KOPT-K1 (cell line): ENCODE measurements at regions not wholly inside any gene's neighbourhood (a gene's known extent, or its start where the extent isn't known, plus 50 kb on each side); places are given as distances from the start of the nearest gene placed in this dataset.

Experiments used
- H3K27ac ChIP-seq: fragments of 200-600 bp; sonication (generic); 2 replicates; pipeline ENCODE4 v1.5.1; 2016; ENCODE audit warnings: antibody characterized with exemption, mild to moderate bottlenecking, low read depth, low read length; ENCODE audit not compliant: poor library complexity, severe bottlenecking
- H3K36me3 ChIP-seq: fragments of 200-600 bp; sonication (generic); 2 replicates; pipeline ENCODE4 v1.5.1; 2017; ENCODE audit warnings: antibody characterized with exemption, mild to moderate bottlenecking, low read length, moderate library complexity; ENCODE audit not compliant: insufficient read depth
- H3K9me3 ChIP-seq: fragments of 200-600 bp; sonication (generic); 2 replicates; pipeline ENCODE4 v1.5.1; 2017; ENCODE audit warnings: antibody characterized with exemption, low read length, mild to moderate bottlenecking; ENCODE audit not compliant: insufficient read depth, poor library complexity, severe bottlenecking

GRCh38 chr2:45337481-45337880, 273.6 kb downstream of the SRBD1 start:
- no peaks in the 10 kb centered on the region for H3K9me3 ChIP-seq
- no peak overlapping the region for H3K27ac ChIP-seq
- H3K36me3 ChIP-seq: no peaks in the 10 kb centered on the region

DNA sequence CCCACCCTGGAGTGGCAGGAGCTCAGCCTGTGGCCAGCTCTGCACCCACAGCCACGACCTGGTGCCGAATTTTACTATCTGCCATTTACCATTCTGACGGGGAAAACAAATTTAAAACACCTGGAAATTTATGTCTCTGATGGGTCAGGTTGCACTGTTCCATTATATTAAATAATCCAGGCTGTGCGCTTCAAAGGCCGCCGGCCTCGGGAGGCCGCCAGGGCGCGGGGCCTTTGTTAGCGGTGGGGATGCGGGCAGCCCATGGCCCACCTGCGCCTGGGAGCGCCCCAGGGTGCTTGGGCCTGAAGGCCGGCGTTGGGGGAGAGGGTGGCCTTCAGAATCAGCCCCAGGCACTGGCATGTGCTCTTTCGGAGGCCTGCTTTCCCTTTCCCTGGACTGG, 276.9 kb downstream of the SRBD1 start:
- H3K27ac ChIP-seq: no peak overlapping the region
- no peaks in the 10 kb centered on the region for H3K9me3 ChIP-seq
- H3K36me3 ChIP-seq: no peaks in the 10 kb centered on the region

- H3K27ac ChIP-seq: no peak overlapping the region
- no peaks in the 10 kb centered on the region for H3K9me3 ChIP-seq
- H3K36me3 ChIP-seq: no peaks in the 10 kb centered on the region
Measured at GRCh38 chr2:45332567-45332966, 278.5 kb downstream of the SRBD1 start.

- Histone ChIP-seq H3K27ac (no peak overlapping the region), H3K9me3 (no peaks in the 10 kb centered on the region), H3K36me3 (no peaks in the 10 kb centered on the region)
Measured at GRCh38 chr2:45332094-45332493, 279.0 kb downstream of the SRBD1 start.

GRCh38 chr2:45331410-45331786, 279.7 kb downstream of the SRBD1 start:
- no peaks in the 10 kb centered on the region for H3K9me3 ChIP-seq

DNA sequence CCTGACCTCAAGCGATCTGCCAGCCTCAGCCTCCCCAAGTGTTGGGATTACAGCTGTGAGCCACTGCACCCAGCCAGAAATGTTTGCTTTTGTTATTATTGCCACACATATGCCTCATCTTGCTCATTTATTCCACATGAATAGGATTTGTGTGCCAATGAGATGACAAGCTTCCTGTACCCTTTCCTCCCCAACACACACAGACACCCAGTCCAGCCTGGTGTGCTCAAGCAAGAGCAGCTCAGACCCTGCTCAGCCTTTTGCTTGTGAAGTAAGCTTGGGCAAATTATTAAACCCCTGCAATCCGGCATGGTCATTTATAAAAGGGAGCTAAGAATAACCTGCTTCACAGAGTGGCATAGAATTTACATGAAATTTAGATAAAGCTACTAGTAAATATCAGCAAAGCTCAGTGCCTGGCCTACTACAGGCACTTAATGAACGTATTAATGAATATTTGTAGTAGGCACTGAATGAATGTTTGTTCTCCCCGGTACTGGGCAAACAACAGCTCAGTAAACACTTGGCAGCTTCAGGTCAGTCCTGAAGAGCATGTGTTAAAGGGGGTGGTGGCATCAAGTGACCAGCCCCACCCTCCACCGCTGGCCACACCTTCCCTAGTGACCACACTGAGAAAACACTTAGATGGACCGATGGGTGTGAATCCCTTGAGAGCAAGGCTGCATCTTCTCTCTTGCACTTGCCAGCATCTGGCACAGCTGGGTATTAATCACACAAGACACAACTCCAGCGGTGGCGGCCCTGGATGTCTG, 280.2 kb downstream of the SRBD1 start:
- Histone ChIP-seq H3K36me3 (no peaks in the 10 kb centered on the region), H3K27ac (no peak overlapping the region), H3K9me3 (no peaks in the 10 kb centered on the region)

More at GRCh38 chr2:45331410-45331786, 279.7 kb downstream of the SRBD1 start:
- Histone ChIP-seq H3K36me3 (no peaks in the 10 kb centered on the region), H3K27ac (no peak overlapping the region)

DNA sequence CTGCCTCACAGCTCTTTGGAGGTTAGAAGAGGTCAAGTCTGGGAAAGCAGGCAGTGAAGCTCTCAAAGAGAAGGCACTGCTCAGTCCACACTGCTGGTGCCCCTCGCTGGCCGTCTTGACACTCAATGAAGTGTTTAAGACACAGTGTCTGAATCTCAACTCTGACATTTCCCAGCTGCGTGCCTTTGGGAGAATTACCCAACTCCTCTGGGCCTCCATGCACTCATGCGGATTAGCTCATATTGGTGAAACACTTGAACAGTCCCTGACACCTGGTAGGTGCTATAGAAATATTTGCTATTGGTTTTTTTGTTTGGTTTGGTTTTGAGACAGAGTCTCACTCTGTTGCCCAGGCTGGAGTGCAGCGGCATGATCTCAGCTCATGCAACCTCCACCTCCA, 281.0 kb downstream of the SRBD1 start:
- Histone ChIP-seq H3K9me3 (no peaks in the 10 kb centered on the region), H3K36me3 (no peaks in the 10 kb centered on the region), H3K27ac (no peak overlapping the region)

- H3K36me3 ChIP-seq: no peaks in the 10 kb centered on the region
- H3K27ac ChIP-seq: no peak overlapping the region
- peaks cover 3% of the 10 kb centered on the region for H3K9me3 ChIP-seq
Measured at GRCh38 chr2:45329045-45329677, 281.9 kb downstream of the SRBD1 start.

DNA sequence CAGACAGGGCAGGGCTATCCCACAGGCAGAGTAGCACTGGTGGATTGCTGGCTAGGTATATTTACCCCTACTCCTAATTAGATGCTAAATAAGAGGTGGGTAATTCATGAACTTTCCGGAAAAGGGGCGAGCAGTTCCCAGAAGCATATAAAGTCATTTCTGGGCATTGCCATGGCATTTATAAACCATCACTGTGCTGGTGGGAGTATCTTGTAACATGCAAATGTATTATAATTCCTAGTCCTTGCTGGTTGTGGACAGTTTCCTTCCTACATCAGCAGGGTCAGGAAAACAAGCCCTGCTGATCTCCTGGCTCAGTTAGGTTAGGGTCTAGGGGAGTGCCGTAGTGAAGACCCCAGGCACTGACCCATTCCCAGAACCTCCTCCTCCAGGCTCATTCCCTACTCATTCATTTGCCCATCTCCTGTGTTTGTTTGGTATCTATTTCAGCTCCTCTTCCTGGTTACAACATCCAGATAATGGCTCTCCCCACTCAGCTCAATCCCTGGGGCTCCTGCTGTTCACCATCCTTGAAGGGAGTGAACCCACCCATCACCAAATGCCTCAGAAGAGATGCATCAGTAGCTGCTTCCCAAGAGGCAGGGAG, 282.7 kb downstream of the SRBD1 start:
- Histone ChIP-seq H3K27ac (no peak overlapping the region), H3K9me3 (peaks cover 11% of the 10 kb centered on the region), H3K36me3 (no peaks in the 10 kb centered on the region)

GRCh38 chr2:45323344-45323743, 287.7 kb downstream of the SRBD1 start:
- Histone ChIP-seq H3K27ac (no peak overlapping the region), H3K36me3 (no peaks in the 10 kb centered on the region), H3K9me3 (peaks cover 13% of the 10 kb centered on the region)

DNA sequence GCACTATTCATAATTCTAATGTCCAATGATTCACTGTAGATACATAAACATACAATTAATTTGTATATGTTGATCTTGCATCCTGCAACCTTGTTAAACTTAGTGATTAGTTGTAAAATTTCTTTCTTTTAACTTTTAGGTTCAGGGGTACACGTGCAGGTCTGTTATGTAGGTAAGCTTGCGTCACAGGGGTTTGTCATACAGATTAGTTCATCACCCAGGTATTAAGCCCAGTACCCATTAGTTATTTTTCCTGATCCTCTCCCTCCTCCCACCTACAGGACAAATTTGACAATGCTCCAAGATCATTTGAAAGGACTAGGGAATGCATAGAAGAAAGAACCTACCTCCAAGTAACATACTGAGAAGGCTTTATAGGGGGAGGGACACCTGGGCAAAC, 290.1 kb downstream of the SRBD1 start:
- Histone ChIP-seq H3K36me3 (no peaks in the 10 kb centered on the region), H3K27ac (no peak overlapping the region), H3K9me3 (peaks cover 13% of the 10 kb centered on the region)

DNA sequence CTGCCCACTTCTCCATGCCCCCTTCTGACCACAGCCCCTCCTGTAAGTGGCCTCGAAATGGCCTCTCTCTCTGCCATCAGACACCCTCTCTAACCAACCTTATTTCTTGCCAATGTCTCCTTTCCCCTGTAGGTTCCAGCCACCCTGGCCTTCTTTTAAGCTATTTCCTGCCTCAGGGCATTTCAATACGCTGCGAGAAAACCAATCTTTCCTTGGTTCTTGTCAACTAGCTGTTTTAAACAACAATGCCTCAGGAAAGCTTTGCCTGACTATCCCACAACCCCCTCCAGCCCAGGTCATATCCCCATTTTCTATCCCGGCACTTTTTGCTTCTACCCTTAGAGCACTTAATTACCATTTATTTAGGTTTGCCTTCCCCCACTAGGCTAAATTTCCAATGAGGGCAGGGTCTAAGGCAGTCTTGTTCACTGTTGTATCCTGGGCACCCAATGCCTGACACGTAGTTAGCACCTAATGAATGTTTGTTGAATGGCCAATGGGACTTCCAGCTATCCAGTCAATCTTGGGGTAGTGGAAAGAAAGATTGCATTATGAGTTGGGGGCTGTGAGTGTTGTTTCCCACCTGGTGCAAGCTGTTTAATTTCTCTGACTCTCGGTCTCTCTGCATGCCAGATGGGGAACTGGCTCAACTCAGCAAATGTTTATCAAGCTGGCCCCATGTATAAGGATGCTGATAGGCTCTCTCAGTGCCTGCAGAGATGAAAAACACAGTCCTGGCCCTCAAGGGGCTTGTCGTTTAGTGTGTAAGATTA, 291.2 kb downstream of the SRBD1 start:
- H3K36me3 ChIP-seq: no peaks in the 10 kb centered on the region
- peaks cover 13% of the 10 kb centered on the region for H3K9me3 ChIP-seq
- H3K27ac ChIP-seq: no peak overlapping the region

DNA sequence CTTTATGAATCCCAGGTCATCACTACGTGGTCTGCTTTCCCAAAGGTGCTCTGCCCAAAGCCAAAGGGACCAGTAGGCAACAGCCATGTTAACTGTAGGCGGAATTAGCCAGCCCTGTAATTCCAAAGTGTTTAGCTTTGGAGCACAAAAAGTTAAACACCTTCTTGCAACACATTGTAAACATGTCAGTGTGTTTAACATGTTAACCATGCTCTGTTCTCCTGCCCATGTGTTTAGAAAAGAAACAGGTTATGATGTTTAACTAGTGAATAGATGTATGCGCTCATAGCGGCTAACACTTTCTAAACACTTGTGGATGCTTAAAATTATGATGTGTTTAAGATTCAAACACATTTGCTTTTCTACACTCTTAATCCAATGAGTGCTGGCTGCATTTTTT, 292.4 kb downstream of the SRBD1 start:
- no peaks in the 10 kb centered on the region for H3K36me3 ChIP-seq
- H3K9me3 ChIP-seq: peaks cover 5% of the 10 kb centered on the region
- no peak overlapping the region for H3K27ac ChIP-seq

GRCh38 chr2:45316576-45317338, 294.3 kb downstream of the SRBD1 start:
- Histone ChIP-seq H3K36me3 (no peaks in the 10 kb centered on the region), H3K9me3 (no peaks in the 10 kb centered on the region), H3K27ac (no peak overlapping the region)
